Erythroblast (primary cell): ENCODE measurements at regions not wholly inside any gene's neighbourhood (a gene's known extent, or its start where the extent isn't known, plus 50 kb on each side); places are given as distances from the start of the nearest gene placed in this dataset.
"Not testable (repeated sequence)": the region's sequence is repeated elsewhere in the genome, so short reads cannot be mapped to it uniquely, and the experiment has no call there.

Source experiments
- DNase-seq, 2 experiments: peaks; one replicate each; lab custom pipeline; 2025; lab: John Stamatoyannopoulos, UW
- GATA1 ChIP-seq: IDR thresholded peaks from 2 replicates; pipeline ENCODE4 v1.6.1; 2011; ENCODE audit warnings: low read depth, mild to moderate bottlenecking, control low read depth, low read length, moderate library complexity
- POLR2A ChIP-seq: IDR thresholded peaks from 2 replicates; pipeline ENCODE4 v1.6.1; 2011; ENCODE audit warnings: mild to moderate bottlenecking, low read length

- DNase-seq = no peak
- TF ChIP-seq POLR2A (no peak), GATA1 (no peak)
Observed at GRCh38 chr2:150209746-150210145, 277.7 kb downstream of the RND3 start.

- no peak for DNase-seq
- TF ChIP-seq POLR2A (no peak), GATA1 (no peak)
Observed at GRCh38 chr2:150208689-150209088, 278.8 kb downstream of the RND3 start.

GRCh38 chr2:150207979-150208378 is 279.5 kb downstream of the RND3 start:
- no peak for DNase-seq
- TF ChIP-seq POLR2A (no peak), GATA1 (no peak)

GRCh38 chr2:150204451-150204850 is 283.0 kb downstream of the RND3 start:
- TF ChIP-seq POLR2A (no peak), GATA1 (no peak)
- no peak for DNase-seq

- not testable (repeated sequence) for DNase-seq
Observed at GRCh38 chr2:150194816-150195215, 292.7 kb downstream of the RND3 start.

- DNase-seq = no peak
- TF ChIP-seq POLR2A (no peak), GATA1 (no peak)
Observed at GRCh38 chr2:150192701-150193100, 294.8 kb downstream of the RND3 start.

GRCh38 chr2:150191349-150191748 is 296.1 kb downstream of the RND3 start:
- DNase-seq = no peak

GRCh38 chr2:150190546-150190945 is 296.9 kb downstream of the RND3 start:
- no peak for TF ChIP-seq POLR2A
- no peak for TF ChIP-seq GATA1
- no peak for DNase-seq

More at GRCh38 chr2:150191349-150191748, 296.1 kb downstream of the RND3 start:
- TF ChIP-seq GATA1 (no peak), POLR2A (no peak)

GRCh38 chr2:150188800-150189199 is 298.7 kb downstream of the RND3 start:
- TF ChIP-seq GATA1 = no peak
- no peak for TF ChIP-seq POLR2A
- DNase-seq = no peak

- DNase-seq = no peak
- TF ChIP-seq POLR2A (no peak), GATA1 (no peak)
Observed at GRCh38 chr2:150188177-150188576, 299.3 kb downstream of the RND3 start.

GRCh38 chr2:150182566-150183235 is 304.8 kb downstream of the RND3 start:
- DNase-seq = no peak
- TF ChIP-seq POLR2A (no peak), GATA1 (no peak)

- TF ChIP-seq POLR2A (no peak), GATA1 (no peak)
- DNase-seq = no peak
Observed at GRCh38 chr2:150178591-150178990, 308.9 kb downstream of the RND3 start.

- no peak for DNase-seq
- TF ChIP-seq GATA1 = no peak
- no peak for TF ChIP-seq POLR2A
Observed at GRCh38 chr2:150174971-150175421, 312.5 kb downstream of the RND3 start.

GRCh38 chr2:150174056-150174805 is 313.2 kb downstream of the RND3 start:
- DNase-seq = no peak
- no peak for TF ChIP-seq POLR2A
- TF ChIP-seq GATA1 = no peak

- TF ChIP-seq POLR2A = no peak
- TF ChIP-seq GATA1 = no peak
- no peak for DNase-seq
Observed at GRCh38 chr2:150171065-150171548, 316.4 kb downstream of the RND3 start.
